SK-N-SH treated with all-trans-retinoic acid at 6 μM for 48 hours (cell line): ENCODE measurements at regions not wholly inside any gene's neighbourhood (a gene's known extent, or its start where the extent isn't known, plus 50 kb on each side); places are given as distances from the start of the nearest gene placed in this dataset.

Source experiments
- ARNTL ChIP-seq: fragments of 450-650 bp; formaldehyde crosslinking; IDR thresholded peaks from 2 replicates; pipeline ENCODE4 v1.5.0; 2020; ENCODE audit warnings: low read depth, mild to moderate bottlenecking, moderate library complexity, borderline replicate concordance
- RARB ChIP-seq: fragments of 250-450 bp; sonication (Bioruptor Pico); IDR thresholded peaks from 2 replicates; pipeline ENCODE4 v1.8.0; 2021; ENCODE audit warnings: mild to moderate bottlenecking, moderate library complexity
- ZFP30 ChIP-seq: fragments of 450-650 bp; formaldehyde crosslinking; IDR thresholded peaks from 2 replicates; pipeline ENCODE4 v1.5.0; 2022; ENCODE audit warnings: mild to moderate bottlenecking, moderate library complexity
- ZNF70 ChIP-seq: fragments of 450-650 bp; formaldehyde crosslinking; IDR thresholded peaks from 2 replicates; pipeline ENCODE4 v1.5.0; 2020; ENCODE audit warnings: mild to moderate bottlenecking, moderate library complexity

DNA sequence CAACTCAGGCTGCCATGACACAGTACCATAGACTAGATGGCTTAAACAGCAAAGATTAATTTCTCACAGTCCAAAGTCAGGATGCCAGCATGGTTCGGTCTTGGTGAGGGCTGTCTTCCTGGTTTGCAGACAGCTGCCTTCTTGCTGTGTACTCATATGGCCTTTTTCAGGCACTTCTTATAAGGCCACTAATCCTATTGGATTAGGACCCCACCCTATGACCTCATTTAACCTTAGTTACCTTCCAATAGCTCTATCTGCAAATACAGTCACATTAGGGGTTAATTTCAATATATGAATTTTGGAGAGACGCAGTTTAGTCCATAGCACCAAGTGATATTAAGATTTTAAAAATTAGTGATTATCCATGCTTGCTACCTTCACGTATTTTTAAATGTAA is 297.8 kb downstream of the WDR72 start:
- TF ChIP-seq ZFP30 (no peak), RARB (CRISPR knock-in tag) (no peak), ZNF70 (CRISPR knock-in tag) (no peak), ARNTL (no peak)
